ENCODE measurements at regions not wholly inside any gene's neighbourhood (a gene's known extent, or its start where the extent isn't known, plus 50 kb on each side); places are given as distances from the start of the nearest gene placed in this dataset.

DNA sequence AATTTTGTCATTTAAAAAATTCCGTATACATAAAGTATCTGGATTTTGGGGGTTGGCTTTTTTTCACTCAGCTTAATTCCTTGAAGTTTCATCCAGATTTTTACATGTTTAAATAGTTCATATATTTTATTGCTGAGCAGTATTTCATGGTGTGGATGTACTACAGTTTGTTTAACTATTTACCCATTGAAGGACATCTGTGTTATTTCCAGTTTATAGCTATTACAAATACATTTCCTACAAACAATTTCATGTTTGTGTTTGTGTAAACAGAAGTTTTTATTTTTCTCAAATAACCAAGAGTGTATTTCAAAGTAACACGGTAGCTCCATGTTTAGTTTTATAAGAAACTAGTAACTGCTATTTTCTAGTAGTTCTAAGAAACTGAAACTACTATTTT lies 299.7 kb upstream of the ANO3 start:
- no peak for DNase-seq (ENCODE audit: low read depth)

DNA sequence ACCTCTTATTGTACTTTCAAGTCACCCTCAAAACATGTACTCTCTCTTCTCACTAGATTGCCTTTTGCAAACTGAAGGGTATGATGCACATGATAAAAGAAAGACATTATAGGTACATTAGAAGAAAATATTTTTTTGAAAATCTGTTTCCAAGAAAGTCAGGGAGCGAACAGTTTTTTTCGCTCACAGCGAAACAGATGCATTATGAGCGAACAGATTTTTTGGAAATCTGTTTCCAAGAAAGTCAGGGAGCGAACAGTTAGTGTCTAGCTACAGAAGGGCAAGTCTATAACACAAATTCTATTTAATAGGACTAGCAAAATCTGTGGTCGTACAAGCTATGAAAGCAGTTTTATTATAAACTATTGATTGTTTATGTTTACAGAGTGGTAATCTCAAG lies 296.2 kb upstream of the ANO3 start:
- no peak for DNase-seq (ENCODE audit: low read depth)

DNA sequence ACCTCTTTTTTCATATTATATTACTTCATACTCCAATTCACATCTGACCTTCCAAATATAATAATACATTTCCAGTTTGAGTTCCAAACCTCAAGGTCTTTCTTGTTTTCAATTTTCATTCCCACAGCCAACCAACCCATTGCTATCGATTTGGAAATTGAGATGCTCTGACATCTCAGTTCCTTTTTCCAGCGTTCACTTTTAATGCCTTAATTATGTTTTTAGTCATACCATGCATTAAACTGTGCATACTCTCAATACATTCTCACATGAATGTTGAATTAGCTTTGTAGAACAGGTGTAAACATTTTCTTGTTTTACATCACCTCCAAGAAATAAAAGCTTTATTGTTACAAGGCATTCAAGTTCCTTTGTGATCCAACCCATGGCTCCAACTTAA lies 294.2 kb upstream of the ANO3 start:
- DNase-seq (ENCODE audit: low read depth): no peak

DNA sequence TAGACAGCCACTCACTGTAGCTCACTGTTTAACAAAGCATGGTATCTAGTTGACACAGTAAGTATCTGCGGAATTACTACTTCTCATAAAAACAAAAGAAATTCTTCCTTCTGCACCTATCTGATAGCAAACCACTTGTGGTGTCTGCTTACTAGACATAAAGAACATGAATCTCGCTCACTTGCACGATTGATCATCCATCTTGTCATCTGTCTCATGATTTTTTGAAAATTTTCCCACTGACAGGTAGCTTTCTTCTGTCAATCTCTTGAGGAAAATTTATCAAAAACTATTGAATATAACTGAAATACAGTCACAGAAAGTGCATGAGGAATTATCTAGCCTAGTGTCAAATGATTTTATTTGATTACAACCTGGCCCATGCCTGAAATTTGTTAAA lies 291.6 kb upstream of the ANO3 start:
- no peak for DNase-seq (ENCODE audit: low read depth)

DNA sequence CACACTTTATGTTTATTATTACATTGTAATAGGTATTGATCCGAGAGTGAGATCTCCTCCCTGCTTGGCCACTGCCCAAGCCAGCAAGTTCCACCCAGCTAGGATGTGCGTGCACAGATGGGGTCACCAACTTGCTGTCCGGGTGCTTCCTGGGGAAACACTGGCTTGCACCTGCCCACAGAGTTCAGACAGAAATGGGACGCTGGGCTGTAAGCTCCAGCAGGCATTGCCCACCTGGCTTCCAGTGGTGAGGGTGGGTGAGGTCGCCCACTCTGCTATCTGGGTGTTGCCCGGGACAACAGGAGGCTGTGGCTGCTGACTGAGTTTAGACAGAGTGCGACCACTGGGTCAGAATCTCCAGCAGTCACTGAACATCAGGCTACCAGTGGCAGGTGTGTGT lies 289.8 kb upstream of the ANO3 start:
- no peak for DNase-seq (ENCODE audit: low read depth)

DNA sequence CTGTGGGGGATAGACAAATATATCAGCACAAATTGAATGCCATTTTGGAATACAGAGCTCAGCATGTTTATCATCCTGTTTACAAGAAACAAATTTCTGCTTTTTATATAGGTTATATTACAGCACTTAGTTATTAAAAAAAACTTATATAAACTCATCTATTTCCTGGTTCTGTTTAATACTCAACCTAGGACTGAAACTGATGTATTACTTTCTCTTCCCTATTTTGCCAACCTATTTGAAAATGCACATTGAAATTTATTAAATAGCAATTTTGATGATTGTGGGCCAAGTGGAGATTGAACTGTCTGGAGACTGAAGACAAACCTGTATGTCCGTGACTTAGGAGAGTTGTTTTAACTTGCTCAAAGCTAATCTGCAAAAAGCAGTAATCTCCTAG lies 288.3 kb upstream of the ANO3 start:
- DNase-seq (ENCODE audit: low read depth): no peak

DNA sequence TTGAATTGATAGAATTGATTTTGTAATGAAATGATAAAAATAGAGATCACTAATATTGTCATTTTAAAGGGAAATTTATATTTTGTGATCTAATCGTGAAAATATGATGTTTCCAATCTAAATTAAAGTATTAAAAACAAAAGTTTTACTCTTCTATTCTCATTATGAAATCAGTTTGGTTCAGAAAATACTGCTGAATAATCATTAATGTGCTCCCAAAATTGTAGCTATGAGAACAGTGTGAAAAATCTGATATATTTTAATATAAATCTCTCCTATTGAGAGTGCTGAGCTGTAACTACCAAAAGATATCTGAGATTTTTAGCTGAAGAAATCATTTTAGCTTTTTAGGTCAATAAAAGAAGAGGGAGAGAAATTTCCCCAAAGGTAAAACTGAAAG lies 287.5 kb upstream of the ANO3 start:
- DNase-seq (ENCODE audit: low read depth): no peak

DNA sequence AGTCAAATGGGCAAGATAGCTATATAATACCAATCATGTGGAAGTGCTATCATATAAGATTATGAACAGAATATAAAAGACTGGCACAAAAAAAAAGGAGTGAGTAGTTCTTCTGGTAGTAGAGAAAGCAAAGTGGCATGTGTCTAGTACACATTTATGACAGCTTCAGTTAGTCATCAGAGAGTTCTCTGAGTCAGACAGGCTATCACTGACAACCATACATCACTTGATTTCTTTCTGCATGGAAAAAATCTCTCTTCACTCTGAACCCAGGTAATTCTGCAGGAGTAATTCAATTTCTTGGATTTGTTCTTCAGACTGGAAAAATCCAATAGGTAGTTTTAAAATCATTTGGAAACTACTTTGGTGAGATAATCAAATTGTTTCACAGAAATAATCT lies 286.8 kb upstream of the ANO3 start:
- DNase-seq (ENCODE audit: low read depth): no peak

DNA sequence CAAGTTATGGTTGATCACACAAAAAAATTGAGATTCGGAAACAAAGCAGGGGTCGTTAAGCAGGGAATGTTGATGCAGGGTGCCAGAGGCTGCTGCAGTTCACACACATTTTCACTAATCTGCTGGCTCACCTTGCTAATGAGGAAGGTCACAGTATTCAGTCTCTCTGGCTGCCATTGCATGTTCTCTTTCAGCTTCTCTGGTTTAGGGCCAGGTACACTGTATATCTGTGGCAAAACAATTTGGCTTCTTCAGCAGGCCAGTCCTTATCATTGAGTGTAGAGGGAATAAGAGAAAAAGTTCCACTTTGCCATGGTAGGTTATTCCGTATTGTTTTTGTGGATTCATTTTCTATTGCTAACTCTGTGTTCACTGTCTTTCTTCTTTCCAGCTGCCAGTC lies 283.7 kb upstream of the ANO3 start:
- no peak for DNase-seq (ENCODE audit: low read depth)

DNA sequence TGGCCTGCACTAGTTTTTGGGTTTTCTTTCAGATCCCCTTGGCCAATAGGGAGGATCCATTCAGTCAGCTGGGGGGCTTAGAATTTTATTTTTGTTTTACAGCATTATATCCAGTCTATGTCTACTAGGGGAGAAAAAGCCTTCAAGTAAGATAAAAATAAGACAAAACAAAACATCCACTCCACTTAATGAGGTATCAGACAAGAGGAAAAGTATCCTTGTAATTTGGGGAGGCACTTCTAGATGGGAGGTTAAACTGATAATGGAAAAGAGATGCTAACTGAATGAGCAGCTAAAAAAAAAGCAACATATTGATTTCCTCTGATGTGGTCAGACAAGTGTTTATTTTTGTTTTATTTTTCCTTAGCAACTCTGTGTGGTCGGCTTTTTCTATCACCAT lies 278.0 kb upstream of the ANO3 start:
- DNase-seq (ENCODE audit: low read depth): no peak

DNA sequence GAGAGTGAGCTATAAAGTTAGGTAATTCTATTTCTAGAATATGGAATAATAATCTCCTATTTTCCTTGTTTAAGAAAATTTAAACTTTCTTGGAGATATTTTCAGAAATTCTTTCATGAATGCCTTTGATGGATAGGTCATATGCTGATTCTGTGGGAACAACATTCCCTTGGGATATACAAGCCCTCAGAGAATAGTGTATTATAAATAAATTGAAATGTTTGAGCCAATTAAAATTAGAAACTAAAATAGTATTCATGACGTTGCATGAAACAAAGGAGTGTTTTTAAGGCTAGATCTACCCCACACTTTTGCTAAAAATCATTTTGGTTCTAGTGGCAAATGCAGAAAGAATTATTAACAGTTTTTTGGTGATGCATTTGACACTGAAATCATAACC lies 269.3 kb upstream of the ANO3 start:
- DNase-seq (ENCODE audit: low read depth): no peak

DNA sequence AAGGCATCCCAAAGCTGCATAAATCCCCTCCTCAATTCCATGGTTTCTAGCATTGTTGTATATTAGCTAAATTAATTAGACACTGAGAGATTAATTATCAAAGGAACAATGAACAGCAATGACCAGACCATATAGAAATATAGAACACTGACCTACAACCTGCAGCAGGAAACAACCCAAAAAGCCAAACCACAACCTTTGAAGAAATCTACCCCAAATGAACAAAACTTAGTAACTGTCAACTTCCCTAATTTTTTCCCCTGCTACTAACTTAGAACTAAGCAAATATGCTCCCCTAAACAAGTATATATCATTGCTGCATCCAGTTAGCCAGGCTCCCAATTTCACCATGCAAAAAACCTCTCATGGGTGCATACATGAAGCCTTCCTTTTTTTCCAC lies 268.0 kb upstream of the ANO3 start:
- no peak for DNase-seq (ENCODE audit: low read depth)

DNA sequence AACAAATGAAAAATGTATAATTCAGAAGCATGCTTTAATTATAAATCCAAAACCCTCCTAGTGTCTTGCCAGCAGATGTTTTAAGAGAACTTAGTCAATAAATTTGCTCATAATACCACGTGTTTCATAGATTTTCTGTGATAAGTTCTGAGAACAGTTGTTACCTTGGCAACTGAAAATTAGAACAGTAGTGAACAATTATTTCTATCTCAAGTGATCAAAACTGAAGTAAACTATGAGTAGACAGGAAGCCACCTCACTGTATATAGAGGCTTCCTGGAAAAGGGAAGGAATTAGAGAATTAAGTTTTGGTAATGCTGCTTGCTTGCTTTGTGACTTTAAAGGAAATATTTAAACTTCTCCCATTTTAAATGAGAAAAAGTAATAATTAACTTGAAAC lies 266.0 kb upstream of the ANO3 start:
- no peak for DNase-seq (ENCODE audit: low read depth)

DNA sequence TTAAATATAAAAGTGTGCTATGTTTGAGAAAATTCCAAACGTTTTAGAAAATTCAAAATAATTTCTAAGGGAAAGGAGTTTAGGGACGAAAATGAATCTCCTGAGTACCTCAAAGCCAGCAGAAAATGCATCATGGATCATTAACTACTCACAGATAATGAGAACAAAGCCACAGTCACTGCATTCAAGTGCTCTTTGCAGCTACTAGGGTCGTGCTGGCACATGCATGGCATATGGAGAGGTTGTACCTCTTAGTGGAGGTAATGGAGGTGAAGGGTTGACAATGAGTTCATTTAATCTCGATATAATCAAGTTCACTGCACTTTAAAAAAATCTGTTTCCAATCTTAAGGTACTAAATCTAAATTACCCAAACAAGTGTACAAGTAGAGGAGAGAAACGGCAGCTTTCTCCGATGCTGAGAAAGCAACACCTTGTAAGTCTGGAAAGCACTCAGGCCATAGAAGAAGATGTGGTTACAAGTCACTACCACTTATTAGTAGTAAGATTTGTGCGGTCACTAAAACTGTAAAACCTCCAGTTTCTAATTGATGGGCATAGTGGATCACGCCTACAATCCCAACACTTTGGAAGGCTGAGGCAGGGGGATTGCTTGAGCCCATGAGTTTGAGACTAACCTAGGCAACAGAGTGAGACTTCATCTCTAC lies 261.1 kb upstream of the ANO3 start:
- no peak for DNase-seq (ENCODE audit: low read depth)

DNA sequence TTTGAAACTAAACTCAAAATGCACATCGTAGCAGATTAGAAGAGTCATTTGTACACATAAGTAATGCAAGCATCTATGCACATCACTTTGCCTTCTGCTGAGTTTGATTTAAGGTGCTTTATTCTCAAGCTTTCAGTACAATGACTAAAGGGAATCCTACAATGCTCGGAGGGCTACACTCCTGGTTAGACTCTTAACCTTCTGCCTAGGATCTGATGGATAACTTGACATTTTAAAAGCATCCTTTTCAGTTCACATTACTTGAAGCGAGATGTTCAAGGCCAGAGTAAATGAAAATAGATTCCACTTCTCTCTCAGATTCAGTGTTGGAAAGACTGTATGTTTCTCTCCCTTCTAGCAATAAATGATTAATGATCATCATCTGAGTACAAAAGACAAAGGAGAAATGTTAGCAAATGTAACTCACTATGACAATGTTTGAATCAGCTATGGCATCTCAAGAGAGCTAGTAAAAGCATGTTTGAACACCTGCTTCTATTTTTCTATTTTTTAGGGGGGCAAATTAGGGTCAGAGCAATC lies 259.2 kb upstream of the ANO3 start:
- no peak for DNase-seq (ENCODE audit: low read depth)

DNA sequence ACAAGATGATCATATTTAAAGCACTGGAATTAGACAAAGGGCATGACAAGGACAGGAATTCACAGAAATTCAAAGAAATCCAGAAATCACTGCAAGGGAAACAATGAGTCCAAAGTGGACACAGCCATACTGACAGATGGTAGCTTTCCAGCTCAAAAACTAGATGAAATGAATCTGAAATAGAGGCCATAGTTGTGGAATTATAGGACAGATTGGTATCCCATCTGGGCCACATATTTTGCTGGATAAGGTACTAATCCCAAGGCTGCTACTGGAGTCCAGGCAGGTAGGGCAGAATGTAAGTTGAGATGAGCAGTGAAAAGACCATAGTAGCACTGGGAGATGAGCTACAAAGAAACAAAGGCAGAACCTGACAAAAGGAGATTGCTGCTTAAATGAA lies 258.3 kb upstream of the ANO3 start:
- DNase-seq (ENCODE audit: low read depth): no peak

DNA sequence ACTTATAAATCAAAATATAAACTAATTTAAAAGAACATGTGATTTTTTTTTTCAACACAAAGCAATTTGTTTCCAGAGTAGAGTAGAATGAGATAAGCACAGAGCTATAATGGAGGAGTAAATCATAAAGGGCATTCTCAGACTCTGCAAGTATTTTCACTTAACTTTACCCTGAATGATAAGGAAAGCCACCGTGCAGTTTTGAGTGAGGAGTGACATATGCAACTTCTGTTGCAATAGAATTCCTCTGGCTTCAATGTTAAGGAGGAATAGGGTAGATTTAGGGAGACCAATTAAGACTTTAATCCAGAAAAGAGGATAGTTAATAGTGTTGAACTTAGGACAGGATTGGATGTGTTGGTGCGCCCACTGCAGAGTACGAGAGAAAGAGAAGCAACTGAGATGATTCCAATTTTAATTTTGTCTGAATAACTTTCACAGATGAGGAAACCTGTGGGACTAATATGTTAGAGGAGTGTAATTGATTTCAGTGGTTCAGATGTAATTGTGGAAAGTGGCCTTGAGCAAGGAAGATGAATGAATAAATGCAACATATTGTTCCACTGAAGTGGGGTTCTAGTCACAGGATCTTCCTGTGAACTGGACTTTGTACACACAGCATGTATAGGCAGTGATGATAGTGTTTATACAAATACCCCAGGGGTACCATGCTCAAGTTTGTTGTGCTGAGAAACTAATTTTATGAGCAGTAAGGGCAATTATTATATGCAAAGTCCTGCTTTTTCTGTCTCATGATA lies 255.5 kb upstream of the ANO3 start:
- no peak for DNase-seq (ENCODE audit: low read depth)

DNA sequence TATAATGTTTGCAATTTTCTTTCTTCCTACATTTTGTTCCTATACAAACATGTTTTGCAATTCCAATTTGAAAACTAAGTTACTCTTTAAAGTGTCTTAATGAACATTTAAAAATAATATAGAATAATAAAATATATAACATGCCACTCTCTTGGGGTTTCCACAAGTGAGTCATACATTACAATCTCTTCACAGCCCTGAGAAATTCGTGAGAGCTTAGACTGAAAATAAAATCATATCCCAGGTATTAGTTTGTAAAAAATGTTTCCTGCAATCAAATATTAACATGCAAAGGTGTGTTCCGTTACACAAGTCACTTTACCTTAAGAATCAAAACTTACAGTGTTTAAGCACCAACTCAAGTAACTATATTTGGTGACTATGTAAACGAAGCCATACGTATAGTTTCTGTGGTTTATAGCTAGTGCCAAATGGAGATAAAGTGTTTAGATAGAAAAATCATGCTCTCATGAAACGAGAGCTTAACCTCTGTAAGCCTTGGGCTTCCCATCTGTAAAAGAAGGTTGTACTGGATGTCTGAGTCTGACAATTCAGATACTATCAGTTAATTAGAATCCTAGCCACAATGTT lies 253.6 kb upstream of the ANO3 start:
- no peak for DNase-seq (ENCODE audit: low read depth)

DNA sequence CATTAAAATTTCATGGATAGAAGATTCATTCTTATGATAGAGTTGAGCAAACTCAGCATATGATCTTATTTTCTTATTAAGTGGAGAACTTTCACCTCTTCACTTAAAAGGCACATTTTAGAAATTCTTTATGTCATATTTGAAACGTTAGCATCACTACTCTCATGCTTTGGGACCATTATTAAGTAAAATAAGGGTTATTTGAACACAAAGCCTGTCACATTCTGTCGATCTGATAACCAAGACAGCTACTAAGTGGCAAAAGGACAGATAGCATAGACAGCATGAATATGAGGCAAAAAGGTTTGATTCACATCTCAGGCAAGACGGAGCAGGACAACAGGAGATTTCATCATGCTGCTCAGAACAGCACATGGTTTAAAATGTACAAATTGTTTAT lies 247.6 kb upstream of the ANO3 start:
- DNase-seq (ENCODE audit: low read depth): no peak

DNA sequence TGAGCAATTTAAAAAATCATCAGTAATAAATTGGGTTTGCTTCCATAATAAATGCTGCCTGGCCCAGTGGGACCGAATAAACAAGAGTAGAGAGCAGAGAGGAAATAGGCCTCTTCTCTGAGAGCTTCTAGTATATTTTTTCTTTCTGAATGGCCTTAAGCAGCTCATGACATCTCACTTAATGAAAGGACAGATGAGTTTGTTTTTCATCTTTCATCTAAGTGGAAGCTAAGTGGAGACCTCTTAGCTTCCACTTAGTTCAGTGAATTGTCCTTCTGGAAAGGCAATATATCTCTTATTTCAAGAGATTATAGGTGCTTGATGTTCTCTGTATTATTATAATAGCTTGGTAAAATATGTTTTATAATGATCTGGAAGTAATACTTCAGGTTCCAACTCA lies 245.9 kb upstream of the ANO3 start:
- DNase-seq (ENCODE audit: low read depth): no peak

DNA sequence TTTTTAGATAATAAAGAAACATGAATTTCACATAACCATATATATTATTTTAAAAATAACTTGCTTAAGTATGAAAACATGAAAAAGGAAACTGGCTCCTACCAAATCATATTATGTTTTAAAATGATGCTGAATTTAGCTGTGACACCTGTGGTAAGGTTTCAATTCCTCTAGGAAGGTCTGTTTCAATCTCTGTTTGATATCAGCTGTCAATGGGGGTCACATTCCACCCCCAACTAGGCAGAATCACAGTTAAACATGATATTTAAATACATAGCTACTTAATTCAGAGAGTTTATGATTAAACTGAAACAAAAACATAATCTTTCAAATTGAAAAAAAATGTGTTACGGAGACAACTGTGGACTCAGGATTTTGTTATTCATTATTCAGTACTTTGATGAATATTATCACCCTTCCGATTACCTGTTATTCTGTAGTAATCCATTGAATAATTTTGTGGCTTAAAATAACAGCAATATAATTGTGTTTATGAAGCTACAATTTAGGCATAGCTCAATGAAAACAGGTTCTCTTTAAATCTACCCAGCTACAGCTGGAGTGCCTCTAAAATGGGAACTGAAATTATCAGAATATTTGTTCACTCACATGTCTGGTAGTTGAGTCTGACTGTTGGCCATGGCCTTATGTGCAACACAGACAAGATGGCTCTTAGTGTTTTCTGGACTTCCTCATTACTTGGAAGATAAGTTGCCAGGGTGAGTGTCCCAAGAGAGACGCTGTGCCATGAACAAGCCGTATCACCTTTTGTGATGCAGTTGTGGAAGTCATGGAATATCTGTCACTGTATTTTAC lies 244.6 kb upstream of the ANO3 start:
- no peak for DNase-seq (ENCODE audit: low read depth)

DNA sequence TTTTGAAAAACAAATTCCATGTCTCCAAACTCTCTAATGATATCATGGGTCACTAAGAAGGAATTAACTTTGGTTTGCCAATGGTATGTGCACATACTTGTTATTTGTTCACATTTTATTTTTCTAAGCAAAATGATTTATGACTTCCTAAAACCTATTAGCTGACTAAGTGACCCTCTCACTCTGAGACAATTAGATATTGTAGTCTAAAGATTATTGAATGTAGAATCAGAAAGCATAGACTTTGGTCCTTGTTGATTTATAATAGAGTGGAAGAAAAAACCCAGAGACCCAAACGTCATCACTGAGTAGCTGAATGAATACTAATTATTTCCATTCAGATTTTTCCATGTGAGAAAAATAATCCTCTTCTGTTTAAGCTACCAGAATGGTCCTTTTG lies 243.5 kb upstream of the ANO3 start:
- DNase-seq (ENCODE audit: low read depth): no peak
